Kidney epithelial cell (primary cell): ENCODE measurements at regions not wholly inside any gene's neighbourhood (a gene's known extent, or its start where the extent isn't known, plus 50 kb on each side); places are given as distances from the start of the nearest gene placed in this dataset.
"Not testable (repeated sequence)": the region's sequence is repeated elsewhere in the genome, so short reads cannot be mapped to it uniquely, and the experiment has no call there.

Source experiments
- DNase-seq: peaks from one replicate; pipeline ENCODE4 v3.0.0-alpha.2; 2010; ENCODE audit warnings: low read depth
- H3K27me3 ChIP-seq: 2 replicates; pipeline ENCODE4 v1.6.0; 2011; ENCODE audit warnings: low read length; ENCODE audit not compliant: control insufficient read depth, insufficient read depth
- H3K36me3 ChIP-seq: 2 replicates; pipeline ENCODE4 v1.5.1; 2011; ENCODE audit warnings: low read length; ENCODE audit not compliant: control insufficient read depth, insufficient read depth
- H3K4me3 ChIP-seq: 2 replicates; pipeline ENCODE4 v1.5.1; 2011; ENCODE audit warnings: low read depth, mild to moderate bottlenecking, control low read depth, low read length
- TF ChIP-seq, protein P1 (sequence below): IDR thresholded peaks from 2 replicates; pipeline ENCODE4 v1.5.1; 2011; ENCODE audit warnings: mild to moderate bottlenecking, moderate library complexity, low read length, control low read depth, inconsistent platforms; ENCODE audit not compliant: insufficient read depth, poor library complexity, severe bottlenecking

DNA sequence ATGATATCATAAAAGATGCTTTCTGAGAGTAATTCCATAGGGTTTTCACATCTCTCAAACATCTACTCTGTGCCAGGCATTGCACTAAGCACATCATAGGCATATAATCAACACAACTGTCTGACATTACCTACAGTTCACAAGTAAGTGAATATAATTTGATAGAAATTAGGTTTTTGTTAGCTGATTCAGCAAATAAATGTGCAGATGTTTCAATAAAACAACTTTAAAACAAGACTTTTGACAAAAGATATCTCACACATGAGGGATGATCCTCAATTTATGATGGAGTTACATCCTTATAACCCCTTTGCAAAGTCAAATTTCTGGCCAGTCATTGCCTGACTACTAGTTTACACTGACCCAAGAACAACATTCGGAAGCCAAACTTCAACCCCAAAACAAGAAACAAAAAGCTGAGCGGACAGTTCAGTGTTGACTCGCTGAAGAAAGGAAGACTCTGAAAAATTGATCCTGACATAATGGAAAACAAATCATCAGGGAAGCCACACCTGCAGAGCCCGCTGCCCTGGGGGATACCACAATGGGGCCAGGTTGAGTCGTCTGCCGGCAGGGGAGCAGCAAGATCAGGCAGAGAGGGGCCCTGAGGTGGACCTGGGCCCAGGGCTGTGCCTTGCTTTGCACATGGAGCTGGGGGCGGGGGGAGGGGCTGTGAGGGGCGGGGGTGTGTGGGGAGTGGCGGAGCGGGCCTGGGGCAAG is 739.2 kb upstream of the GJE1 start:
- Histone ChIP-seq H3K4me3 (no peak overlapping the region), H3K36me3 (no peaks in the 10 kb centered on the region), H3K27me3 (no peaks in the 10 kb centered on the region)
- DNase-seq = no peak
- TF ChIP-seq, protein P1, sequence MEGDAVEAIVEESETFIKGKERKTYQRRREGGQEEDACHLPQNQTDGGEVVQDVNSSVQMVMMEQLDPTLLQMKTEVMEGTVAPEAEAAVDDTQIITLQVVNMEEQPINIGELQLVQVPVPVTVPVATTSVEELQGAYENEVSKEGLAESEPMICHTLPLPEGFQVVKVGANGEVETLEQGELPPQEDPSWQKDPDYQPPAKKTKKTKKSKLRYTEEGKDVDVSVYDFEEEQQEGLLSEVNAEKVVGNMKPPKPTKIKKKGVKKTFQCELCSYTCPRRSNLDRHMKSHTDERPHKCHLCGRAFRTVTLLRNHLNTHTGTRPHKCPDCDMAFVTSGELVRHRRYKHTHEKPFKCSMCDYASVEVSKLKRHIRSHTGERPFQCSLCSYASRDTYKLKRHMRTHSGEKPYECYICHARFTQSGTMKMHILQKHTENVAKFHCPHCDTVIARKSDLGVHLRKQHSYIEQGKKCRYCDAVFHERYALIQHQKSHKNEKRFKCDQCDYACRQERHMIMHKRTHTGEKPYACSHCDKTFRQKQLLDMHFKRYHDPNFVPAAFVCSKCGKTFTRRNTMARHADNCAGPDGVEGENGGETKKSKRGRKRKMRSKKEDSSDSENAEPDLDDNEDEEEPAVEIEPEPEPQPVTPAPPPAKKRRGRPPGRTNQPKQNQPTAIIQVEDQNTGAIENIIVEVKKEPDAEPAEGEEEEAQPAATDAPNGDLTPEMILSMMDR = no peak

DNA sequence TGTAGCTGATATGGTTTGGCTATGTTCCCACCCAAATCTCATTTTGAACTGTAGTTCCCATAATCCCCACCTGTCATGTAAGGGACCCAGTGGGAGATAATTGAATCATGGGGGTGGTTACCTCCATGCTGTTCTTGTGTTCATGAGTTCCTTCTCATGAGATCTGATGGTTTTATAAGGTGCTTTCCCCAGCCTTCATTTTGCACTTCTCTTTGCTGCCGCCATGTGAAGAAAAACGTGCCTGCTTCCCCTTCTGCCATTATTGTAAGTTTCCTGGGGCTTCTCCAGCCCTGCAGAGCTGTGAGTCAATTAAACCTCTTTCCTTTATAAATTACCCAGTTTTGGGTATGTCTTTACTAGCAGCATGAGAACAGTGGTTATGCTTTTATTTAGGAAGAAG is 741.6 kb upstream of the GJE1 start:
- not testable (repeated sequence) for H3K36me3 ChIP-seq, DNase-seq, H3K4me3 ChIP-seq, H3K27me3 ChIP-seq

DNA sequence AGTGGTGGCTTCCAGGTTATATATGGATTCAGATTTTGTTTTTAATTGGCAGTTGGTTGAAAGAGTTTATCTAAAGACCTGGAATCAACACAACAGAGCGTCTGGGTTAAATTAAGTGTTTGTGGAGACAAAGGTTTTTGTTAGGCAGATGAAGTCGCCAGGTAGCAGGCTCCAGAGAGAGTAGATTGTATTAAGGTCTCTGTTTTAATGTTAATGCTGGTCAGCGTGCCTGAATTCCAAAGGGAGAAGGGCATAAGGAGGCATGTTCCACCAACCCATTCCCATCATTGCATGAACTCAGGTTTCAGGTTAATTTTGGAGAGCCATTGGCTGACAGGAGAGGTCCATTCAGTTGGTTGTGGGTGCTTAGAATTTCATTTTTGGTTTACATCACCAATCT is 744.1 kb upstream of the GJE1 start:
- no peak for DNase-seq
- TF ChIP-seq, protein P1 = no peak
- Histone ChIP-seq H3K27me3 (no peaks in the 10 kb centered on the region), H3K36me3 (no peaks in the 10 kb centered on the region), H3K4me3 (no peak overlapping the region)

DNA sequence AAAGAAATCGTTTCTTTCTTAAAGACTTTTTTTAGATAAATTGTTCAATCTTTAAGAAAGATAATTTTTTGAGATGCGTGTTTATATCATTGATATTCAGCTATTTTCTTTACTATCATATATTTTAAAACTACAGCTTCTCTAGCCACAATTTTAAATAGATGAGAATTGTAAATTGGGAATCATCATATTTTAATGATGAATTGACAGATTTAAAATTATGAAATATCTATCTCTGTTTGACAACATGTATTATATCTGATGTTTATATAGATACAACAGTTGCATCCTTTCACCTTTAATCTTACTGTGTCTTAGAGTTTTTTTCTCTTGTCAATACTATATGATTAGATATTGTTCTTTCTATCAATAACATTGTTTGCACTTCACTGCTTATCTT is 762.3 kb upstream of the GJE1 start:
- DNase-seq = no peak
- Histone ChIP-seq H3K4me3 (no peak overlapping the region), H3K36me3 (no peaks in the 10 kb centered on the region), H3K27me3 (no peaks in the 10 kb centered on the region)
- TF ChIP-seq, protein P1 = no peak

DNA sequence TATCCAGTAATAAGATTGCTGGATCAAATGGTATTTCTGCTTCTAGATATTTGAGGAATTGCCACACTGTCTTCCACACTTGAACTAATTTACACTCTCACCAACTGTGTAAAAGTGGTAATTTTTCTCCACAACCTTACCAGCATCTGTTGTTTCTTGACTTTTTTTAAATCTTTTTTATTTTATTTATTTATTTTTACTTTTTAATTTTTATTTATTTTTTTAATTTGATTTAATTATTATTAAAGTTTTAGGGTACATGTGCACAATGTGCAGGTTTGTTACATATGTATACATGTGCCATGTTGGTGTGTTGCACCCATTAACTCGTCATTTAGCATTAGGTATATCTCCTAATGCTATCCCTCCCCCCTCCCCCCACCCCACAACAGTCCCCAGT is 765.9 kb upstream of the GJE1 start:
- not testable (repeated sequence) for H3K4me3 ChIP-seq, H3K27me3 ChIP-seq, DNase-seq, H3K36me3 ChIP-seq

DNA sequence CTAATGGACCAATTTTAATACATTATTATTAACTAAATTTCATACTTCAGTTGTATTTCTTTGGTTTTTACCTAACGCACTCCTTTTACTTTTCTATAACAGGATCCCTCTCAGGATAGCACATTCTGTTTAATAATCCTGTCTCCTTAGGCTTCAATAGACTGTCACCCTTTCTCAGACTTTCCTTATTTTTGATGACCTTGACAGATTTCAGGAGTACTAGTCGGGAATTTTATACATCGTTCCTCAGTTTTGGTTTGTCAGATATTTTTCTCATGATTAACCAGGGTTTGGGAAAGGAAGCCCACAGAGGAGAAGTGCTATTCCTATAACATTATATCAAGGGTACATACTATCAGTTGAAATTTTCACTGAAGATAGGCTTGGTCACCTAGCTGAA is 768.0 kb upstream of the GJE1 start:
- H3K27me3 ChIP-seq = no peaks in the 10 kb centered on the region
- H3K36me3 ChIP-seq = no peaks in the 10 kb centered on the region
- no peak overlapping the region for H3K4me3 ChIP-seq
- no peak for DNase-seq
- TF ChIP-seq, protein P1 = no peak

DNA sequence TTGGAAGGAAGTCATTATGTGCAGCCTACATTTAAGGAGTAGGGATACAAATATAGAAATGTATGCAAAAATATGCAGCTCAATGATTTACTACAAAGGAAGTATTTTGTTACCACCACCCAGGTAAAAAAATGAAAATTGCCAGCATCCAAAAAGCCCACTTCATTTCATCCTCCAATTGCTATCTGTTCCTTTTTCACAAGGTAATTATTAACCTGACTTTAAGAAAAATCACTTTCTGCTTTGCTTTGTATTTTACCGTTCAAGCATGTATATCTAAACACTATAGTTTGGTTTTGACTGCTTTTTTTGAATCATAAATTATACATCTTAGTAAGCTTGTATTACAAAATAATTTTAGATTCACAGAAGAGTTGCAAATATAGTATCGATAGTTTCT is 768.5 kb upstream of the GJE1 start:
- Histone ChIP-seq H3K4me3 (no peak overlapping the region), H3K36me3 (no peaks in the 10 kb centered on the region), H3K27me3 (no peaks in the 10 kb centered on the region)
- DNase-seq = no peak
- TF ChIP-seq, protein P1 = no peak
